GM21367 (cell line): ENCODE measurements at regions not wholly inside any gene's neighbourhood (a gene's known extent, or its start where the extent isn't known, plus 50 kb on each side); places are given as distances from the start of the nearest gene placed in this dataset.

Experiments used
- ATAC-seq: cut with Tn5 transposase; IDR thresholded peaks from one replicate; pipeline ENCODE4 v1.9.1; 2021; ENCODE audit not compliant: unreplicated experiment

- ATAC-seq: no peak
Measured at GRCh38 chr12:4223273-4223845, 50.2 kb upstream of the CCND2 start.

GRCh38 chr12:4221258-4221620 is 52.3 kb upstream of the CCND2 start:
- no peak for ATAC-seq

- ATAC-seq: no peak
Measured at GRCh38 chr12:4220536-4221257, 52.9 kb upstream of the CCND2 start.

GRCh38 chr12:4217091-4217490 is 56.5 kb upstream of the CCND2 start:
- ATAC-seq: no peak

- peak; percentile 10 for ATAC-seq
Measured at GRCh38 chr12:4216187-4216927, 57.2 kb upstream of the CCND2 start.

- peak; percentile 50 for ATAC-seq
Measured at GRCh38 chr12:4215229-4216186, 58.1 kb upstream of the CCND2 start.

GRCh38 chr12:4214877-4215228 is 58.7 kb upstream of the CCND2 start:
- no peak for ATAC-seq

GRCh38 chr12:4213471-4213870 is 60.1 kb upstream of the CCND2 start:
- ATAC-seq: no peak

DNA sequence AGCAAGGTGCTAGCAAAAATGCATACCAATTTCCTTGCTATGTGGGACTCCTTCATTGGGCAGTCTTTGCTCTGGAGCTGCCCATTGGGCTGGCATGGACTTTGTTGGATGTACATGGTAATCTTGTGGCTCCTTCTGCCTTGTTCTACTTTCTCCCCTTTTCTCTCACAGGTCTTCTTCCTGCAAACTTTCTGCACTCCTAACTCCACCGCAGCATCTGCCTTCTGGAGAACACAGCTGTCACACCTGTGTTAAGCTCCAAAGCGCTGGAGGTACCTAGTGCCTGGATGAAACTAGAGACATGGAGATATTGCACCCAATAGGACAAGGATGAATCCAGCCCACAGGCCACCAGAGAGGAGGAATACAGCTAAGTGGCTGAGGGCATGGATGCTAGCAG is 60.7 kb upstream of the CCND2 start:
- ATAC-seq: no peak

GRCh38 chr12:4211372-4211771 is 62.2 kb upstream of the CCND2 start:
- no peak for ATAC-seq

DNA sequence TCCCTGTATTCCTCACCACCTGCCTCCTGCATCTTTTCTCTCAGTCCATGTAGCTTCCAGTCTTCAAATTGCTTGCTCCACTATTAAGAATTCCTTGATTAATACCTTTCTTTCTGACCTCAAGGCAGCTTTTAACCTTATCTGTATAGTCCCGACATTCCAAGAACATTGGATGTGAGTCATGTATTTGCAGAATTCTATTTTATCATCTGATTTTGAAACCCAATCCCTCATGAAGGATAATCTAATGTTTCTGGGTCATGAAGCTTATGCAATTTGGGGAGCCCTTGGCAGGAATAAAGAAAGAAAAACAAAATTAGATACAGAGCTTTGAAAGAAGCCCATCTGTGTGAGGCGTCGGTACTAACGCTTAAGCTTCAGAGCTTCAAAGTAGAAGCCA is 63.4 kb upstream of the CCND2 start:
- ATAC-seq: no peak

DNA sequence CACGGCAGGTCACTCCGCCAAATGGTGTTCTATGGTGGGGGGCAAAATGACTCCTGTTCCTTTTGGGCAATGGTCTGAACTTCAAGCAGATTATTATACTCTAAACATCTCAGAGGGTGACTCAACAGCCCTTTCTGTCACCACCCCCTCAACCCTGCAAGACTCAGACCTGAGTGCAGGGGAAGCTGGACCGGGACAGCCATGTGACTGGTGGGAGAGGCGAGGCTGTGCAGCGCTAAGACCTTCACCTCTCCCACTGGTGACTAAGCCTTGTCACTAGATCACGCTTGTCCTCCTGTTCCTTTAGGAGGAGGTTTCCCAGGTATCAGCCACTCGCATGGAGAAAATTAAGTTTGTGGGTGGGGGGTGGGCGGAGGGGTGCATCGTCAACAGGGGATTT is 67.1 kb upstream of the CCND2 start:
- no peak for ATAC-seq

DNA sequence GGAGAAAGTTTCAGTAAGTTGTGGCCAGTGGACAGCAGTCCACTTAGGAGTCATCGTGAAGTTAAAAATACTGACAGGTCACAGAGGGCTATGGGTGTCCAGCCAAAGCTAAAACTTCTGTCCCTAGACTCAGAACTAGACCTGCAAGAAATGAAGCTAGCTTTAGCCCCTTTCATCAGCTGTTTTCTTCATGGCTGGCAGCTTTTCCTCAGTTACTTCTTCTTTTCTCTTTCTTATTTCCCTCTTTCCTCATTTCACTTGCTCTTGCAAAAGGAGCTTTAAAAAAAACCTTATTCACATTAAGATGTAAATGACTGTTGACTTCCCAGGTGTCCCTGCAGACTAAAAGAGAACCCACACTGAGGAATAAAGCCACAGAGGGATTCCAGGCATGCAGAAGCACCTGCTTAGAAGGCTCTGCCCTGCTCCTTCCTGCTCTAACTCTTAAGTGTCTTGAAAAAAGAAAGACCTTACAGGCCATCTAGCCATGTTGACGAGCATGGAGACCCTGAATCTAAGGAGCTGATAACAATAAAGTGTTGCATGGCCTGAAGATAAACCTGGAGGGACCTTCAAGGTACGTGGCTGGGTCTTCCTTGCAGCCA is 69.7 kb upstream of the CCND2 start:
- ATAC-seq: no peak

DNA sequence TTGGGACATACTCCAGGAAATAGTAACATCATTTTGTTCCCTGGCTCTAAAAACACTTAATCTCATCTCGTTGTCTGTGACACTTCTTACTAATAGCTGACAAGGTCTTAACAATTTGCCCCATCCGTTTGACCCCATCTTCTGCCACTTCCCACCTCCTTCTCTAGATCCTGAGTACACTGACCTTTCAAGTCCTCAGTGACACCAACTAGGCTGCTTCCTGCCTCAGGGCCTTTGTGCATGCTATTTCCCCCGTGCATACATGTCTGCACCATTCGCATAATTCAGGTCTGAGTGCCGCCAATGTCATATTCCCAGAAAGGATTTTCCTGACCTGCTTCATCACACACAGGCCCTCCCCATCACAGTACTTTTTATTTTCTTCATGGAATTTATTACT is 70.6 kb upstream of the CCND2 start:
- no peak for ATAC-seq

DNA sequence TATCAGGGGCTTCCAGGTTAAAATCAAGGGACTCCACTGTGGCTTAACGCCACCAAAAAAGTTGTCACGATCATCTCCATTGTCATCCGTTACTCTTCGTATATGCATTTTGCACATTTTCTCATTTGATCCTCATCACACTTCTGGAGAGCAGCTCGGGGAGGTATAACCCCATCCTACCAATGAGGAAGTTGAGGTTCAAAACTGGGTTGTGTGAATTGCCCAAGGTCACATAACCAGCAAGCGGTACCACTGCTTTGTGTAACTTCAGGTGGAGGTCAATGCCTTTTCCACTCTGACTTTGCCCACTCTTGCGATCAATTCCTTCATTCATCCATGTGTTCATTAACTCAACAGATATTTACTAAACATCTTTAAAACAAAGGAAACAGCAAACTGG is 71.1 kb upstream of the CCND2 start:
- no peak for ATAC-seq

DNA sequence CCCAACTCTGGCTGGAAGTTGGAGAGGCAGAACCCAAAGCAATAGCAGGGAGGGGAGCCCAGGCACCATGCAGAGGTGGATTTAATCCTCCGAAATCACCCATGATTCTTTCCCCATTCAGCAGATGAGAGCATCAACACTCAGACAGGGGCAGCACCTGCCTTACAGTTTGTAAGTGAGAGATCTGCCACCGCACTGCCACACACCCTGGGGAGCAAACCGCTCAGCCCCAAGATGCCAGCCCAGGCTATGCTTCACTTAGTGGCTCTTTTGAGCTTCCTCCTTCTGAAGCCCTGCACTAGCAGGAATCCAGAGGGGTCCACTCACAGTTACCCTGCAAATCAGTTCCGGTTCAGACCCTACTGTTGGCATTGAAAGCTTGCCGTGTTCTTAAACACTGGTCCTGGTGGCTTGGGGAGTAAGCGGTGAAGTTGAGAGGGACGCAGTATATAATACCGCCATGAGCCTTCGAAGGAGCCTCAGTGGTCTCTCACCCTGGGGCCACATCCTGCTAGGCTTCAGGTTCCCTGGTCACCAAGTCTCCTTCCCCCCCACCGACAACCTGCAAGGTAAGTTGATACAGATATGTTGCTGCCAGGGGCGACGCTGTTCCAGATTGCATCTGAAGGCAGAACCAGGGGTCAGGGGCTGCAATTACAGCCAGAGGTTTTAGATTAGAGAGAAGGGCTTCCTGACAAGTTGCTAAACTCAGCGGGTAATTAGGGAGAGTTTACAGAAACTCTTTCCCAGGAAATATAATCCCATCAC is 72.0 kb upstream of the CCND2 start:
- no peak for ATAC-seq

- ATAC-seq: no peak
Measured at GRCh38 chr12:4197922-4198763, 75.4 kb upstream of the CCND2 start.

DNA sequence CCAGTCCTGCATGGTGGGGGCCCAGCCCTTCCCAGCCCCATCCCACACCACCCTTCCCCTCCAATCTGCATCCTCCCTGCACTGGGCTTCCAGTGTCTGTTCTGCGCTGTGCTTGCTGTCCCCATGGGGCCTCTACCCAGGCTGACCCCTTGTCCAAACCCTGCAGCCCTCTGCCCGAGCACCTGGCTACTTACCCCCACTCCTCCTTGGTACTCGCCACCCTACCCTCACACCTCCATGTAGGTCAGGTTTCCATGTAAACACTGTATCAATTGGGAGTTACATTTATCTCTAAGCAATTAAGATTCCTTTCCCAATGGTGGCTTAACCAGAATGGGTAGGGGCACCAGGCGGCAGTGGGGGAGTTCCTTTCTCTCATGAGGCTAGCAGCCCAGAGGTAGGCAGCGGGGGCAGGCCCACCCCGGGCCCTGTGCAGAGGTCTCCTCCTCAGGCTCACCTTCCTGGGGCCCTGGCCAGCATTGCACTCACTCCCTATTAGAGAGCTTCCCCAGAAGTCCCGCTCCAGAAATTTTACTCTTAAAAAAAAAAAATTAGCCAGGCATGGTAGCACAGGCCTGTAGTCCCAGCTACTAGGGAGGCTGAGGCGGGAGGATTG is 76.6 kb upstream of the CCND2 start:
- no peak for ATAC-seq

- ATAC-seq: no peak
Measured at GRCh38 chr12:4194668-4195067, 78.9 kb upstream of the CCND2 start.
